Osteoblast (primary cell): ENCODE measurements at regions not wholly inside any gene's neighbourhood (a gene's known extent, or its start where the extent isn't known, plus 50 kb on each side); places are given as distances from the start of the nearest gene placed in this dataset.

Source experiments
- DNase-seq: peaks from one replicate; pipeline ENCODE4 v3.0.0; 2011; ENCODE audit warnings: low spot score, mixed read lengths; ENCODE audit not compliant: insufficient read length; ENCODE audit errors: missing footprints
- H2AFZ ChIP-seq: 2 replicates; pipeline ENCODE4 v1.6.0; 2011; ENCODE audit warnings: mild to moderate bottlenecking, low read length
- H3K27ac ChIP-seq: 2 replicates; pipeline ENCODE4 v1.5.1; 2011; ENCODE audit warnings: mild to moderate bottlenecking, low read depth, low read length, moderate library complexity
- H3K27me3 ChIP-seq: 2 replicates; pipeline ENCODE4 v1.6.0; 2012; ENCODE audit warnings: mild to moderate bottlenecking, control low read depth, inconsistent platforms, low read length, moderate library complexity; ENCODE audit not compliant: insufficient read depth
- H3K36me3 ChIP-seq: 2 replicates; pipeline ENCODE4 v1.5.1; 2011; ENCODE audit warnings: mild to moderate bottlenecking, low read length, control low read depth, moderate library complexity; ENCODE audit not compliant: insufficient read depth
- H3K4me1 ChIP-seq: 2 replicates; pipeline ENCODE4 v1.5.1; 2011; ENCODE audit warnings: mild to moderate bottlenecking, low read length, control low read depth, moderate library complexity; ENCODE audit not compliant: insufficient read depth
- H3K4me2 ChIP-seq: 2 replicates; pipeline ENCODE4 v1.6.0; 2011; ENCODE audit warnings: mild to moderate bottlenecking, low read length; ENCODE audit not compliant: insufficient read depth
- H3K4me3 ChIP-seq: fragments of 200-600 bp; sonication (generic); 3 replicates; pipeline ENCODE4 v1.5.1; 2012; ENCODE audit warnings: mild to moderate bottlenecking, low read length, inconsistent platforms; ENCODE audit not compliant: insufficient read depth
- H3K79me2 ChIP-seq: 2 replicates; pipeline ENCODE4 v1.6.0; 2012; ENCODE audit warnings: mild to moderate bottlenecking, low read length, control low read depth, inconsistent platforms; ENCODE audit not compliant: insufficient read depth
- H3K9me3 ChIP-seq: 2 replicates; pipeline ENCODE4 v1.5.1; 2011; ENCODE audit warnings: low read depth, low read length, control low read depth
- H4K20me1 ChIP-seq: 2 replicates; pipeline ENCODE4 v1.6.0; 2012; ENCODE audit warnings: mild to moderate bottlenecking, low read length, control low read depth; ENCODE audit not compliant: insufficient read depth
- CTCF ChIP-seq: IDR thresholded peaks from 2 replicates; pipeline ENCODE4 v1.5.1; 2011; ENCODE audit warnings: mild to moderate bottlenecking, low read depth, low read length, moderate library complexity; ENCODE audit errors: extremely low read depth

GRCh38 chr6:113169484-113169883 is 687.7 kb upstream of the MARCKS start:
- Histone ChIP-seq H3K4me3 (no peak overlapping the region), H4K20me1 (no peaks in the 10 kb centered on the region), H3K27me3 (no peaks in the 10 kb centered on the region), H3K36me3 (no peaks in the 10 kb centered on the region), H3K4me1 (peaks cover 5% of the 10 kb centered on the region), H3K79me2 (no peaks in the 10 kb centered on the region), H3K4me2 (no peak overlapping the region), H3K27ac (no peak overlapping the region), H2AFZ (no peak overlapping the region), H3K9me3 (no peaks in the 10 kb centered on the region)
- TF ChIP-seq CTCF, result no peak
- no peak for DNase-seq

GRCh38 chr6:113170454-113170853 is 686.7 kb upstream of the MARCKS start:
- no peak for TF ChIP-seq CTCF
- Histone ChIP-seq H3K27ac (no peak overlapping the region), H4K20me1 (no peaks in the 10 kb centered on the region), H3K4me1 (peaks cover 5% of the 10 kb centered on the region), H3K4me3 (no peak overlapping the region), H2AFZ (no peak overlapping the region), H3K4me2 (no peak overlapping the region), H3K79me2 (no peaks in the 10 kb centered on the region), H3K36me3 (no peaks in the 10 kb centered on the region), H3K27me3 (no peaks in the 10 kb centered on the region), H3K9me3 (no peaks in the 10 kb centered on the region)
- no peak for DNase-seq

- no peak for DNase-seq
- no peaks in the 10 kb centered on the region for H3K9me3 ChIP-seq
- H4K20me1 ChIP-seq, result no peaks in the 10 kb centered on the region
- H3K27ac ChIP-seq, result no peak overlapping the region
- H3K4me2 ChIP-seq, result no peak overlapping the region
- no peak overlapping the region for H2AFZ ChIP-seq
- no peaks in the 10 kb centered on the region for H3K27me3 ChIP-seq
- no peak for TF ChIP-seq CTCF
- H3K36me3 ChIP-seq, result no peaks in the 10 kb centered on the region
- H3K4me1 ChIP-seq, result peaks cover 5% of the 10 kb centered on the region
- no peak overlapping the region for H3K4me3 ChIP-seq
- H3K79me2 ChIP-seq, result no peaks in the 10 kb centered on the region
Measured at GRCh38 chr6:113171882-113172281, 685.3 kb upstream of the MARCKS start.

GRCh38 chr6:113172531-113172966 is 684.6 kb upstream of the MARCKS start:
- Histone ChIP-seq H3K79me2 (no peaks in the 10 kb centered on the region), H3K36me3 (no peaks in the 10 kb centered on the region), H2AFZ (peak overlapping the region; percentile 0), H4K20me1 (no peaks in the 10 kb centered on the region), H3K4me2 (no peak overlapping the region), H3K27ac (no peak overlapping the region), H3K4me1 (peaks cover 5% of the 10 kb centered on the region), H3K4me3 (no peak overlapping the region), H3K9me3 (no peaks in the 10 kb centered on the region), H3K27me3 (no peaks in the 10 kb centered on the region)
- peak; percentile 62 for DNase-seq
- TF ChIP-seq CTCF, result no peak
